ENCODE measurements at regions not wholly inside any gene's neighbourhood (a gene's known extent, or its start where the extent isn't known, plus 50 kb on each side); places are given as distances from the start of the nearest gene placed in this dataset.

DNA sequence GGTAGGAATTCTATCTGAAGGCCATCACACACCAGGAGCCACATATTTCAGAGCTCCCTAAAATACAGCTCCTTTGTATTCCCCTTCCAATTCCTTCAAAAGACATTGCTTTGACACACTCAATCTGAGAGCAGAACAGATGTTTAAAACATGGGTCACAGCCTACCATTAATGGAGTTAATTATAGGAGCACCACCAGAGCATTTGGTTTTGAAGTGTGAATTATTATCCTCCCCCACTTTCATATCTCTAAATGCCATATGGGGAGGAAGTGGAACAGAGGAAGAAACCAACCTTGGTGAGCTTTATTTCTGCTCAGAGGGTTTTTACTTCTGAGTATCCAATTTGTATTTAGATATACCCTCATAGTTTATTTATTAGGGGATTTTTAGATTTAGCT, 50.7 kb upstream of the TNFRSF21 start:
- no peak for DNase-seq (ENCODE audit: extremely low read depth, low read depth)

DNA sequence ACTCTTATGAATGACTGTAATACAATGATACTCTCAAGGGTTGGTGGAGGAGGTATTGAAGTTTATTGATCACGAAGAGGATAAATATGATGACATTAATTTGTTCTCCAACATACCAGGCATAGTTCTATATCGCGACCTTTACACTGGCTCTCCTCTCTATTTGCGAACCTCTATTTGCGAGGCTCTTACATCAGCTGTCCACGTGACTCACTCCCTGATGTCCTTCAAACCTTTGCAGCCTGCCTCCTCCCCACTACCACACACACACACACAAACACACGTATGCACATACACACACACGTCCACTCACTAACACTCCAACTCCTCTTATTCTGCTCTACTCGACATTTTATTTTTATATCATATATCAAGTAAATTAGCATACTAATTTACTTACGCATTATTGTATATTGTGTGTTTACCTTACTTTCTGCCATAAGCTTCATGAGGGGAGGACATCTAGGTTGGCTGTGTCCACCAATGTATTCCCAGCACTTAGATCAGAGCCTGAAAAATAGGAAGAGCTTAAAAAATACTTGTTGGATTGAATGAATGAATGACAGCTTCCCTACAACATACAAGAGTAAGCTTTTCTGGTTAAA, 53.3 kb upstream of the TNFRSF21 start:
- peak; percentile 61 for DNase-seq (ENCODE audit: extremely low read depth, low read depth)

DNA sequence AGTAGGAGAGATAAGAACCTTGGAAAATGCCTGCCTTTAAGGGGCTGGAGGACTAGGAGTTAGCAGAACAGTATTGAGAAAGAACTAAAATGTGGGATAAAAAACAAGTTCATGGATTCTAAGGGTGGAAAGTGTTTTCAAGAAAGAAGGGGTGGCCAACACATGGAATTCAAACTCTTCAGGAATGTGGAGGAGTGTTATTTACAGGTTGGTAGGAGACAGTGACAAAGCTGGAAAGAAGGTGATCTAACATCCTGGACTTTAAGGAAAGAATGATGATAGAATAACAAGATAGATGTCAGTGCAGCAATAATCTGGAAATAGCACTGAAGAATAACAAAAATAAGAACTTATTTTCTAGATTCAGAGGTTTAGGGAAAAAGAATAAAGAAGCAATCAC, 54.0 kb upstream of the TNFRSF21 start:
- DNase-seq (ENCODE audit: extremely low read depth, low read depth): no peak

DNA sequence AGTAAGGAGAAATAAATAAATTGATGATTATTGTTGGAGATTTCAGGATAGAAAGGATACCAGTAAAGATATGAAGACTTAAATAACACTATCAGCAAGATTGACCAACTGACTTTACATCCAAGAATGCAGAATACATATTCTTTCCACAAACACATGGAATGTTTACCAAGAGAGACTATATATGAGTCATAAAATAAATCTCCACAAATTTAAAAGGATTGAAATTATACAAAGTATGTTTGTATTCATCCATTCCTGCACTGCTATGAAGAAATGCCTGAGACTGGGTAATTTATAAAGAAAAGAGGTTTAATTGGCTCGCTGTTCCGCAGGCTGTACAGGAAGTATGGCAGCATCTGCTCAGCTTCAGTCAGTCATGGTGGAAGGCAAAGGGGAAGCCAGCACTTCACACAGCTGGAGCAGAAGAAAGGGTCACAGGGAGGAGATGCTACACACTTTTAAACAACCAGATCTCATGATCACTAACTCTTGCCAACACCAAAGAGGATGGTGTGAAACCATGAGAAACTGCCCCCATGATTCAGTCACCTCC, 56.7 kb upstream of the TNFRSF21 start:
- no peak for DNase-seq (ENCODE audit: extremely low read depth, low read depth)

DNA sequence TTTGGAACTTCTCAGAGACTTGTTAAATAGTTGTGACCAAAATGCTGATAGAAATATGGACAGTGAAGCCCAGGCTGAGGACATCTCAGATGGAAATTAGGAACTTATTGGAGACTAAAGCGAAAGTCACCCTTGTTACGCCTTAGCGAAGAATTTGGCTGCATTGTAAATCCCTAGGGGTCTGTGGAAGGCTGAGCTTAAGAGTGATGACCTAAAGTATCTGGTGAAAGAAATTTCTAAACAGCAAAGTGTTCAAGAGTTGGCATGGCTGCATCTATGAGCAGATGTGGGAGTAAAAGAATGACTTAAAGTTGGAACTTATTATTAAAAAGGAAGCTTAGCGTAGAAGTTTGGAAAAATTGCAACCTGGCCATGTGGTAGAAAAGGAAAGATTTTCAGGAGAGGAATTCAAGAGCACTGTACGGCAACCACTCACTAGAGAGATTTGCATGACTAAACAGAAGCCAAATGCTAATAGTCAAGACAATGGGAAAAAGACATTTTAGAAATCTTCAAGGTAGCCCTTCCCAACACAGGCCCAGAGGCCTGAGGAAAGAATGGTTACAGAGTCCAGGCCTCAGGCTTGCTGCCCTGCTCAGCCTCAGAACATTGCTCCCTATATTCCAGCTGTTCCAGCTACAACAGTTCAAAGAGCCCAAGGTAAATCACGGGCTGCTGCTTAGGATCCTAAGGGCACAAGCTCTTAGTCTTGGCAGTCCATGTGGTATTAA, 61.6 kb upstream of the TNFRSF21 start:
- no peak for DNase-seq (ENCODE audit: extremely low read depth, low read depth)

DNA sequence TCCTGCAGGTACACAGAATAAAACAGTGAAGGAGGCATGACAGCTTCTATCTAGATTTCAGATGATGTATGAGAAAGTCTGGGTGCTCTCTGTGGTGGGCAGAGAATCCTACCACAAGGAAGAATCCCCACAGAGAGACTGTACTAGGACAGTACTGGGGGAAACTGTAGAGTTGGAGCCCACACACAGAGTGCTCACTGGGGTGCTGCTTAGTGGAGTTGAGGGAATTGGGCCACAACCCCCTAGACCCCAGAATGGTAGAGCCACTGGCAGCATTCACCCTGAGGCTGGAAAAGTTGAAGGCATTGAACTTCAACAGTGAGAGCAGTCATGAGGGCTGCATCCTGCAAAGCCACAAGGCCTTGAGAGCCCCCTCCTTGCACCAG, 62.2 kb upstream of the TNFRSF21 start:
- no peak for DNase-seq (ENCODE audit: extremely low read depth, low read depth)

DNA sequence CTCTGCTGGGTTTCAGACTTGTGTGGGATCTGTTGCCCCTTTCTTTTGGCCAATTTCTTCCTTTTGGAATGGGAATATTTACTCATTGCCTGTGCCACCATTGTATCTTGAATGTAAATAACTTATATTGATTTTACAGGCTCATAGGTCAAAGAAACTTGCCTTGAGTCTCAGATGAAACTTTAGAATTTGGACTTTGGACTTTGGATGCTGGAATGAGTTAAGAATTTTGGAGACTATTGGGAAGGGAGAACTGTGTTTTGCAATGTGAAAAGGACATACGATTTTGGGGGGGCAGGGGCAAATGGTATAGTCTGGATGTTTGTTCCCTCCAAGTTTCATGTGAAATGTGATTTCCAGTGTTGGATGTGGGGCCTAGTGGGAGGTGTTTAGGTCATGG, 62.6 kb upstream of the TNFRSF21 start:
- no peak for DNase-seq (ENCODE audit: extremely low read depth, low read depth)

DNA sequence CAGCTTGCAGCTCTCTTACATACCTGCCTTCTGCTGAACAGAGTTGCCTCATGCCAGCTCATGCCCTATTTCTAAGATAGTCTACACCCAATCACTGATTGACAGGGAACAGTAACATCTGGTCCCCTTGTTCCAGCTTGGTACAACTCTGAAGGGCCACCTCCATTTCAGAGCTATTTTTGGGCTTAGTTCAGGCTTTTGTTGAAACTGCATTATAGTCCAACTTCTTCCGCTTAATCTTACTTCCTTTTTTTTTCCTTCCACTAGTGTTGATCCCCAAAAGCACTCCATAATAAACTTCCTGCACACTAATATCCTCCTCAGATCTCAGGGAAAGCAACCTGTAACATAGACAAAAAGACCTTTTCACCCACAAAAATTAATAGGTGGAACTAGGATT, 65.7 kb upstream of the TNFRSF21 start:
- DNase-seq (ENCODE audit: extremely low read depth, low read depth): no peak

DNA sequence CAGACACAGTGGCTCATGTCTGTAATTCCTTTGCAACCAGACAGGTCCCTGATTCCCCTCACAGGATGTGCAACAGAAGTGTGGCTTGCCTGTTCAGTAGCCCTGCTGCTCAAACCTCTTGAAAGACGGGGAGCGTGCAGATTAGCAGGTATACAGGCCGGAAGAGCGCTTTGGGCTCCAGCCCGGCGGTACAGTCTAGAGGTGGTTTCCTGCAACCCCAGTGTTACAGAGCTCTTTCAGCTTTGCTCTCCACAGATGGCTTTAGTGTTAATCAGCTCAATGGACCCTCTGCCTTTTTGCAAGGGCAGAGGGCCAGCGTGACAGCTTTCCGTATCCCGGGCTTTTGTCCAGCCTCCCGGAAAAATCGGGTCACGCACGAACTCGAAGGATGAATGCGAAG, 67.2 kb upstream of the TNFRSF21 start:
- DNase-seq (ENCODE audit: extremely low read depth, low read depth): no peak

DNA sequence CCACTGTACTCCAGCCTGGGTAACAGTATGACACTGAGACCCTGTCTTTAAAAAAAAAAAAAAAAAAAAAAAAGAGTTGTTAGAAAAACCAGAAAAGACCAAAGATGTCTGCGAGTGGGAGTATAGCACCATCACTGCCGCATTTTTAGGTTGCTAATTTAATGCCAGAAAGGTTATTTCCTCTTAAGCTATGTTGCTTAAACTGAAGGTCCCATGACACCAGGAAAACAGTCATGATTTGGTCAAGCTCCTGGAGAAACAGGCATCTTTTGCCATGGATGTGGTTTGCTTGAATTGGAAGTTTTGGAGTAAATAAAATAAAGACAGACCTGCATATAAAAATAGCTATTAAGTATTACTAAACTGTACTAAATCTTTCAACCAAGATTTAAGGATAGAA, 68.3 kb upstream of the TNFRSF21 start:
- DNase-seq (ENCODE audit: extremely low read depth, low read depth): no peak

DNA sequence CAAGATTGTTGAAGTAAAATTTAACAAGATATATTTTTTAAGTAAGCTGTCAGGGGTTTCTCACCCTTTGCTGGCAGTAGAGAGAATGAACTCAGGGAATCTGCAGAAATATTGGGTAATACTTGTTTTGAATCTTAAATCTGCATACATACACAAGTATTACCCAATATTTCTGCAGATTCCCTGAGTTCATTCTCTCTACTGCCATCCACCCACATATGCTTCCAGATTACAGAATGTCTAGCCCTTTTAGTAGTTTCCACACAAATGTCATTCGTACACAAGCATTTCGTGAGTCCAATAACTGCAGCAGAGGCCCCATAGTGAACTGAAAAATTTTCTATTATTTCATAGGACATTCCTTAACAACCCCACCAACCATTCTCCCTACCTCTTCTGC, 69.6 kb upstream of the TNFRSF21 start:
- no peak for DNase-seq (ENCODE audit: extremely low read depth, low read depth)

DNA sequence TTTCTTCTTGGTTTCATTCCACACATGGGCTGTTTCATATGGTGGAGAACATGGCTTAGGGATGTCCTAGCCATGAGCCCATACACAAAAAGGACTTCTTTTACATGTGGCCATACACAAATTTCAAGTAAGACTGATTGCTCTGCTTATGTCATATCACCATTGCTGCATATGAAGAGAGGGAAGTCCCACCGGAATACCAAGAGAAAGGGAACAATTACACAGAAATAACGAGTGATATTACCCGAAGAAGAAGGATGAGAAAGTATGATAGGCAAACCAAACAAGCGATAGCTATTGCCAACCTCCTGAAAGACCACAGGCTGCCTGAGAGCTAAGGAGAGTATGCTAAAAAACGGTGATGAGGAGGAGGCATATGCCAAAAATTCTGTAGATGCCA, 70.5 kb upstream of the TNFRSF21 start:
- no peak for DNase-seq (ENCODE audit: extremely low read depth, low read depth)

DNA sequence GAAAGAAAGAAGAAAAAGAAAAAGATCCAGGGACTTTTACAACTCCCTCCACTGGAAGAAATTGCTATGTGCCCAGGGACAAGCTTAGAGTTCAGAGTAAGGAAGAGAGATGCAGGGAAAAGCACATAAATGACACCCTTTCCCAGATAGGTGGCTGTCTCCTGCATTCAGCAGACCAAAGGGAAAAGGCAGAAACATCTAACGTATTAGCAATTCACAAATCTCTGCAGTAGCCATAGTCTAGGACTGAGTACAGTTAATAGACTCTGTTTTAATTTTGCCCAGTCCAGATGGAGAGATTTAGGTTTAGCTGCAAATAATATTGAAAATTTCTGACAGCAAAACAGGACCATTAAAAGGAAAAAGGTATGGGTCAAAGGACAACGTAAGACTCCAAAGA, 71.3 kb upstream of the TNFRSF21 start:
- no peak for DNase-seq (ENCODE audit: extremely low read depth, low read depth)

DNA sequence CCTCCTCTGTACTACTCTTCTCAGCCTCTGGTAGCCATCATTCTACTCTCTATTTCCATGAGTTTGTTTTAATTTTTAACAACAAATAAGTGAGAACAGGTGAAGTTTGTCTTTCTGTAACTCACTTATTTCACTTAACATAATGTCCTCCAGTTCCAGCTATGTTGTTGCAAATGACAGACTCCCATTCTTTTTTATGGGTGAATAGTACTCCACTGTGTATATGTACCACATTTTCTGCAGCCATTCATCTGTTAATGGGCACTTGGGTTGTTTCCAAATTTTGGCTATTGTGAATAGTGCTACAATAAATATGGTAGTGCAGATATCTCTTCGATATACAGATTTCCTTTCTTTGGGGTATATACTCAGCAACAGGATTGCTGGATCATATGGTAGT, 73.7 kb upstream of the TNFRSF21 start:
- DNase-seq (ENCODE audit: extremely low read depth, low read depth): no peak

DNA sequence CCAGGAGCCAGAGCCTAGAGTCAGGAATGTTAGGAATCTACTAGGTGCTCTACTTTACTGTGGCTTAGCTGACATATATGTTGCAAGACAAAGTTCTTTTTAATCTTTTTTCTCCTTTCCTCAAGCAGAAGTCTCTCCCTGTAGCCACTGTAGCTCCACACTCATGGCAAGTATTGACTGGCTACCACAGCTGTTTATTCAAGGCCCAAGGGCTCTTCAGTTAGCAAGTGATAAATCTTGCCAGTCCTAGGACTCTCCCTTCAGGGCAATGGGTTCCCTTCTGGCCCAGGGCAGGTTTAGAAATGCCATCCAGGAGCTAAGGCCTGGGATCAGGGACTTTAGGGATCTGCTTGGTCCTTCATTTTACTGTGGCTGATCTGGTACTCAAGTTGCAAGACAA, 82.0 kb upstream of the TNFRSF21 start:
- DNase-seq (ENCODE audit: extremely low read depth, low read depth): no peak

DNA sequence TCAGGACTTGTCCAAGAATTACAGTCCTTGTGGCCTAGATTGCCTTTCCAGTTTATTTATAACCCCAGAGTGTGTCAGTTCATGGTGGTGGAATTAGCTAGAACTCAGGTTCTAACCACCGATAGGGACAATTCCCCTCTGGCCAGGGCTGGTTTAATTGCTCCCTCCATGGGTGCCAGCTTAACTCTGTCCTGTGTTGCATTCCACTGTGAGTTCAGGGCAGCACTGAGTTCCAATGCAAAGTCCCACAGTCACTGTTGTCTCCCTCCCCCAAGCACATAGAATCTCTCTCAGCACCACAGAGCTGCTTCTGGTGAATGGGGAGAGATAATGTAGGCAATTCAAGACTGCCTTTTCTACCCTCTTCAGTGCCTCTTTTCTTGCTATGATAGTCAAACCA, 82.5 kb upstream of the TNFRSF21 start:
- DNase-seq (ENCODE audit: extremely low read depth, low read depth): no peak

DNA sequence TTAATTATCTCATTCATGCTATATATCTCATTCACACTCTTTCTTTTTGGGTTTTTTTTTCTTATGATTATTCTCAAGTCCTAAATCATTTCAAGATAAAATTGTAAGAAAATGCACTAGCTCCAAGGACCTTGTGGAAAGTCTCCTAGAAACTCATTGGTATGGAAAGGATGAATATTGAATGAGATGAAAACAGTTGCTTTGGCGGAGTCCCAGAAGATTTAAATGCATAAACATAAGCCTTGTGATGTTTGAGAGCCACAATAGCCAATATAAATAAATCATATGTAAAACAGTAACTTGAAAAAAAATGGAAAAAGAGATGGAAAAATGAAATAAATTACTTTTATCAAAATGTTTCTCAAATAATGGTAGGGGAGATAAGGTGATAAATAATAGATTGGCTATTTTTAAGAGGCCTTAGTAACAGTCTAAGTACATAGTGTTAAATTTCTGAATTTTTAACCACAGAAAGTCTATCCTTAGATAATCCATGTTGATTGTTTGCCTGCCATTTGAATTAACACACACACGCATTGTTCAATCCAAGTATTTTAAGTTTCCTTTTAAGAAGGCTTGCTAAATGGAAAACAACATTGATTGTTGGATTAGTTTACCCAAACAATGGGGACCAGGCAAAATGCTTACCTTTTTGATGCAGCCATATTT, 81.1 kb upstream of the CD2AP start:
- no peak for DNase-seq (ENCODE audit: extremely low read depth, low read depth)

DNA sequence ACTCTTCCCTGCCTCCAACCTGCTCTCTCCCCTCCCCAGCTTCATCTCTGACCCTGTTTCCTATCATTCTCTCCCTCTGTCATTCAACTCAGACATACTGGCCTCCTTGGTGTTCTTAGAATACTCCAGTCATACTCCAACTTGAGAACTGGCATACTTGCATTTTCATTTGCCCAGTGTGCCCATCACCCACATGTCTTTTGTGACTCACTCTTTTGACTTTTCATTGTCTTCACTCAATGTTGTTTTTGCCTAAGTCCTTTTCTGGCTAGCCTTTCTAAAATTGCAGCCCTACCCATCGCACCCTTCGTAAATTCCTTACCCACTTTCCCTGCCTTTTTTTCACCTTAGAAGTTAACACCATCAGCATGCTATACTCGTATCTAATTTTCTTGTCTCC, 77.0 kb upstream of the CD2AP start:
- DNase-seq (ENCODE audit: extremely low read depth, low read depth): no peak

DNA sequence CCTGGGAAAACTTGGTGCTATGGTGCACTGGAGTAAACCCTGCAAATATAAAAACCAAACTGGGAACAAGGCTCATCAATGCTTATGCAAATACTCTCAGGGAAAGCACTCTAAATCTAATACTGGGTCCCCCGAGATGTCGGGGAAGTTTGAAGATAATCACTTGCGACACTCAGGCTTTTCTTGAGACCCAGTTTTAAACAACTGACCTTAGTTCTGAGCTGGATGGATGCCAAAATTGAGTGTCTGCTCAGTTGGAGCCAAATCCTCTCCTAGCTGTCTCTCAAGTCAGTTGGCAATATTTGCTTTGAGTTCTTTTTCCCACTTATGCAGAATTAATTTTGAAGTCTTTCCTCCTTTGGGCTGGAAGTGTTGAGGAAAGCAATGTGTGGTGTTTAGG, 75.5 kb upstream of the CD2AP start:
- DNase-seq (ENCODE audit: extremely low read depth, low read depth): no peak

DNA sequence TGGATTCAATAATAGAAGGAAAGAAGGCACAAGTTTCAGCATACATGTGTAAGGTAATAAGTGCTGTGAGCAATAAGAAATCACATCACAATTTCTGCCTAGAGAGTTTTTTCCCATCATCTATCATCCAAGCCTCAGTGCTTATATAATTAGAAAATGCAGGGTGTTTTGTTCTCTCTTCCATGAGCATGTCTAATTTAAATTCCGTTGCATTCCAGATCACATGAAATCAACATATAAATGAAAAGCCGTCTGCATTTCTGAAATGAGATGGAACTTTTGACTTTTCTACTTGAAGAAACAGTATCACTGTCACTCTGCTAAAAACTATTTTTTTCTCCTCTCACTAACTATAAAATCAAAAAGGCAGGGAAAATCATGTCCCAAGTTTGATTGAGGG, 74.5 kb upstream of the CD2AP start:
- DNase-seq (ENCODE audit: extremely low read depth, low read depth): no peak

DNA sequence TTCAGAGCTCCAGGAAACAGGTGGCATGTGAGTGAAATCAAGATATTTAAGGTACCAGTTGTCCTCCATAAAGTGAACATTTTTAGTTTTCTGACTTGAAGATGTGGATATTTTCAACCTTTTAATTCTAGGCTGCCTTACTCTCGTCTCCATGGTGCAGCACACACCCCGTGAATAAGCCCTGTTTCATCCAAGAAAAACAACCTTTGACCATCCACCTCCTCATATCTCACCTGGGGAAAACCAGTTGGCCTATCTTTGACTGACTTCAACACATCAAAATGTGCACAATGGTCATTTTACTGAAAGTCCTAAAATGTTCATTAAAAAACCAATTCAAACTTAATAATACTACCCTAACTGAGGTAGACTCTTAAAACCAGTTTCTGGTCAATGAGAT, 73.8 kb upstream of the CD2AP start:
- no peak for DNase-seq (ENCODE audit: extremely low read depth, low read depth)

DNA sequence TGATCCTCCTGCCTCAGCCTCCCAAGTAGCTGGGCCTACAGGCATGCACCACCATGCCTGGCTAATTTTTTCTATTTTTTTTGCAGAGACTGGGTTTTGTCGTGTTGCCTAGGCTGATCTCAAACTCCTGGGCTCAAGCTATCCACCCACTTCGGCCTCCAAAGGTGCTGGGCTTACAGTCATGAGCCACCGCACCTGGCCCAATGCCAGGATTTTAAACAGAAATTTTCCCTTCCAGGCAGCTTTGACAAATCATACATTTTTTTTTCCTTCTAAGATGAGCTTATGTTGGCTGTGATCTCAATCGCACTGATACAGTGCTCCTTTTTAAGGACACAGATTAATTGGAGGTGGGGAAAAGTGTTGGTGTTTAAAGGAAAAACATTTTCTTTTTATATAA, 73.2 kb upstream of the CD2AP start:
- no peak for DNase-seq (ENCODE audit: extremely low read depth, low read depth)
